ENCODE measurements at regions not wholly inside any gene's neighbourhood (a gene's known extent, or its start where the extent isn't known, plus 50 kb on each side); places are given as distances from the start of the nearest gene placed in this dataset.

- Histone ChIP-seq H3K9me3 (ENCODE audit: insufficient read depth, low read length, severe bottlenecking) (no peaks in the 10 kb centered on the region), H3K36me3 (ENCODE audit: insufficient read depth, low read length) (no peaks in the 10 kb centered on the region), H3K4me3 (ENCODE audit: low read depth in 1 of 2, low read length in 2 of 2) (no peak overlapping the region), H3K9ac (ENCODE audit: low read depth, low read length) (no peak overlapping the region), H3K4me2 (ENCODE audit: insufficient read depth, low read length) (no peak overlapping the region), H3K79me2 (ENCODE audit: insufficient read depth, low read length) (no peaks in the 10 kb centered on the region), H3K27me3 (ENCODE audit: insufficient read depth, low read length, poor library complexity) (peaks cover 4% of the 10 kb centered on the region), H2AFZ (ENCODE audit: low read depth, low read length) (no peak overlapping the region), H3K27ac (ENCODE audit: low read length) (no peak overlapping the region), H4K20me1 (ENCODE audit: insufficient read depth, low read length) (no peaks in the 10 kb centered on the region), H3K4me1 (ENCODE audit: insufficient read depth, low read length) (no peaks in the 10 kb centered on the region)
- DNase-seq (no peak), ATAC-seq (ENCODE audit: insufficient read depth, low read depth) (no peak)
- TF ChIP-seq EZH2 (IDR thresholded peaks at IDR 0.05; ENCODE audit: borderline replicate concordance, low read depth, low read length, severe bottlenecking) (no peak), CTCF (IDR thresholded peaks at IDR 0.05; ENCODE audit: borderline replicate concordance, extremely low read depth, low read length, poor library complexity, severe bottlenecking) (no peak)
These were observed 141.6 kb upstream of the FOXB1 start for GRCh38 chr15:59862191-59863155.

- Histone ChIP-seq H3K36me3 (ENCODE audit: insufficient read depth, low read length) (no peaks in the 10 kb centered on the region), H3K27me3 (ENCODE audit: insufficient read depth, low read length, poor library complexity) (no peaks in the 10 kb centered on the region), H3K4me1 (ENCODE audit: insufficient read depth, low read length) (no peaks in the 10 kb centered on the region), H3K9ac (ENCODE audit: low read depth, low read length) (no peak overlapping the region), H3K4me2 (ENCODE audit: insufficient read depth, low read length) (no peak overlapping the region), H3K79me2 (ENCODE audit: insufficient read depth, low read length) (no peaks in the 10 kb centered on the region), H3K4me3 (ENCODE audit: low read depth in 1 of 2, low read length in 2 of 2) (no peak overlapping the region), H3K9me3 (ENCODE audit: insufficient read depth, low read length, severe bottlenecking) (no peaks in the 10 kb centered on the region), H2AFZ (ENCODE audit: low read depth, low read length) (no peak overlapping the region), H3K27ac (ENCODE audit: low read length) (no peak overlapping the region), H4K20me1 (ENCODE audit: insufficient read depth, low read length) (no peaks in the 10 kb centered on the region)
- DNase-seq (no peak), ATAC-seq (ENCODE audit: insufficient read depth, low read depth) (no peak)
- TF ChIP-seq CTCF (IDR thresholded peaks at IDR 0.05; ENCODE audit: borderline replicate concordance, extremely low read depth, low read length, poor library complexity, severe bottlenecking), result no peak
- TF ChIP-seq EZH2 (IDR thresholded peaks at IDR 0.05; ENCODE audit: borderline replicate concordance, low read depth, low read length, severe bottlenecking), result no peak
These were observed 156.1 kb upstream of the FOXB1 start for GRCh38 chr15:59847968-59848367.

GRCh38 chr15:59845942-59846499 lies 156.9 kb upstream of the BNIP2 start:
- H4K20me1 ChIP-seq (ENCODE audit: insufficient read depth, low read length), result no peaks in the 10 kb centered on the region
- H2AFZ ChIP-seq (ENCODE audit: low read depth, low read length), result no peak overlapping the region
- no peaks in the 10 kb centered on the region for H3K9me3 ChIP-seq (ENCODE audit: insufficient read depth, low read length, severe bottlenecking)
- no peaks in the 10 kb centered on the region for H3K4me1 ChIP-seq (ENCODE audit: insufficient read depth, low read length)
- no peak overlapping the region for H3K4me3 ChIP-seq (ENCODE audit: low read depth in 1 of 2, low read length in 2 of 2)
- H3K79me2 ChIP-seq (ENCODE audit: insufficient read depth, low read length), result no peaks in the 10 kb centered on the region
- TF ChIP-seq EZH2 (IDR thresholded peaks at IDR 0.05; ENCODE audit: borderline replicate concordance, low read depth, low read length, severe bottlenecking) (no peak), CTCF (IDR thresholded peaks at IDR 0.05; ENCODE audit: borderline replicate concordance, extremely low read depth, low read length, poor library complexity, severe bottlenecking) (no peak)
- no peak overlapping the region for H3K27ac ChIP-seq (ENCODE audit: low read length)
- DNase-seq (no peak), ATAC-seq (ENCODE audit: insufficient read depth, low read depth) (no peak)
- no peak overlapping the region for H3K4me2 ChIP-seq (ENCODE audit: insufficient read depth, low read length)
- no peaks in the 10 kb centered on the region for H3K27me3 ChIP-seq (ENCODE audit: insufficient read depth, low read length, poor library complexity)
- H3K9ac ChIP-seq (ENCODE audit: low read depth, low read length), result no peak overlapping the region
- no peaks in the 10 kb centered on the region for H3K36me3 ChIP-seq (ENCODE audit: insufficient read depth, low read length)
